ENCODE measurements at regions not wholly inside any gene's neighbourhood (a gene's known extent, or its start where the extent isn't known, plus 50 kb on each side); places are given as distances from the start of the nearest gene placed in this dataset.
"Not testable (repeated sequence)": the region's sequence is repeated elsewhere in the genome, so short reads cannot be mapped to it uniquely, and the experiment has no call there.

DNA sequence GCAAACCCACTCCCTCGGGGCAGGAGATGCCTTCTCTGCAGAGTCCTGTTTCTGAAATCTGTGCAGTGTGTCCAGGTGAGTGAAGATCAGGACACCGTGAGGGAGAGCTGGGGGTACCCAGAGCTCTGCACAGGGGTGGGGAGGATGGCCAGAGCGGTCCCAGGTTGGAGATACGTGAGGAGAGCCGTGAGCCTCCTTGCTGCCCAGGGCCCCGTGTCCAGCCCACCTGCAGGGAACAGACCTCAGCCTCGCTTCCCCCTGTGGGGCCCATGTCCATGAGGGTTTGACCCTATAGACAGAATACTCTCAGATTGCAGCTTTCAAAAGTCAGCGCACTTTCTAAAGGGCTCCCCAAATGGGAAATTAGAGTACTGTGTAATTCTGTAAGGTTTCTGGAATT is 66.5 kb upstream of the EN2 start:
- no peak for DNase-seq (ENCODE audit: low spot score in 2 of 2, unreplicated experiment in 2 of 2)
- no peaks in the 10 kb centered on the region for H3K4me1 Mint-ChIP-seq
- TF ChIP-seq, protein P1, sequence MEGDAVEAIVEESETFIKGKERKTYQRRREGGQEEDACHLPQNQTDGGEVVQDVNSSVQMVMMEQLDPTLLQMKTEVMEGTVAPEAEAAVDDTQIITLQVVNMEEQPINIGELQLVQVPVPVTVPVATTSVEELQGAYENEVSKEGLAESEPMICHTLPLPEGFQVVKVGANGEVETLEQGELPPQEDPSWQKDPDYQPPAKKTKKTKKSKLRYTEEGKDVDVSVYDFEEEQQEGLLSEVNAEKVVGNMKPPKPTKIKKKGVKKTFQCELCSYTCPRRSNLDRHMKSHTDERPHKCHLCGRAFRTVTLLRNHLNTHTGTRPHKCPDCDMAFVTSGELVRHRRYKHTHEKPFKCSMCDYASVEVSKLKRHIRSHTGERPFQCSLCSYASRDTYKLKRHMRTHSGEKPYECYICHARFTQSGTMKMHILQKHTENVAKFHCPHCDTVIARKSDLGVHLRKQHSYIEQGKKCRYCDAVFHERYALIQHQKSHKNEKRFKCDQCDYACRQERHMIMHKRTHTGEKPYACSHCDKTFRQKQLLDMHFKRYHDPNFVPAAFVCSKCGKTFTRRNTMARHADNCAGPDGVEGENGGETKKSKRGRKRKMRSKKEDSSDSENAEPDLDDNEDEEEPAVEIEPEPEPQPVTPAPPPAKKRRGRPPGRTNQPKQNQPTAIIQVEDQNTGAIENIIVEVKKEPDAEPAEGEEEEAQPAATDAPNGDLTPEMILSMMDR (IDR thresholded peaks at IDR 0.05; ENCODE audit: unreplicated experiment), result no peak
- H3K27ac Mint-ChIP-seq, result no peak overlapping the region
- peaks cover 92% of the 10 kb centered on the region for H3K27me3 Mint-ChIP-seq (ENCODE audit: low read depth)
- H3K4me3 Mint-ChIP-seq, result no peak overlapping the region
- H3K9me3 Mint-ChIP-seq, result no peaks in the 10 kb centered on the region
- no peaks in the 10 kb centered on the region for H3K36me3 Mint-ChIP-seq

DNA sequence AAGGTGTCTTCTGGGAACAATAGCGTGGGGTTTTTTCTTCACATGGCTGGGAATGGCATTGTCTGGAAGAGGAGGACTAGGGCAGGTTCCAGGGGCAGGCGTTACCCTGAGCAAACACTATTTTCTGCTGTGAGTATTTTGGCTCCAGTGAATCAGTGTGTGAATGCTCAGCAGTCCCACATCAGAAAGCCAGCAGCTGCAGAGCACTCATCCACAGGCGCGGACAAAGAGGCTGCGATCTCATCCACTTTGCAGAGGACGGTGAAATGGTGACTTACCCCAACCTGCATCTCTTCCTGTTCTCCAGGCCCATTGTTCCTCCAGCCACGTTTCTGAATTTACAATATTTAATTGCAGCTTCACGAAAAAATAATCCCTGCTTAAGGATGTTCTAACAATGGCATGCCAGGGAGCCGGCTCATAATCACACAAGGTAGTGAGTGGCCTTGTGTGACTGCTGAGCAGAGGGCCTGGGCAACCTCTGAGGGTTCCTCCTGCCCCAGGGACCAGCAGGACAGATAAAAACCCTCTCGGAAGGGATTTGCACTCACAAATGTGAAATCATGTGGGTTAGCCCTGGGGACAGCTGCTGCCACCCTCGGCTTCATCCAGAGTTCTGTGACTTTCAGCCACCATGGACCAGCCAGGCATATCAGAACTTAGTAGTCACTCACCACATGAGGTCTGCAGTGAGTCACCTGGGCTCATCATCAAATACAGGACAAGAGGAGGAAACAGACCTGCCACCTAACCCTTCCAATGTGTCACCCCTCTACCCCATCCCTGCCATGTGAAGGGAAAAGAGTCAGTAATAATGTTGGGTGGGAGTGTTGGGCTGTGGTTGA is 65.0 kb upstream of the EN2 start:
- no peak overlapping the region for H3K27ac Mint-ChIP-seq
- H3K36me3 Mint-ChIP-seq, result no peaks in the 10 kb centered on the region
- no peaks in the 10 kb centered on the region for H3K9me3 Mint-ChIP-seq
- peaks cover 90% of the 10 kb centered on the region for H3K27me3 Mint-ChIP-seq (ENCODE audit: low read depth)
- DNase-seq (ENCODE audit: low spot score in 2 of 2, unreplicated experiment in 2 of 2), result no peak
- TF ChIP-seq, protein P1 (IDR thresholded peaks at IDR 0.05; ENCODE audit: unreplicated experiment), result no peak
- no peaks in the 10 kb centered on the region for H3K4me1 Mint-ChIP-seq
- H3K4me3 Mint-ChIP-seq, result no peak overlapping the region

DNA sequence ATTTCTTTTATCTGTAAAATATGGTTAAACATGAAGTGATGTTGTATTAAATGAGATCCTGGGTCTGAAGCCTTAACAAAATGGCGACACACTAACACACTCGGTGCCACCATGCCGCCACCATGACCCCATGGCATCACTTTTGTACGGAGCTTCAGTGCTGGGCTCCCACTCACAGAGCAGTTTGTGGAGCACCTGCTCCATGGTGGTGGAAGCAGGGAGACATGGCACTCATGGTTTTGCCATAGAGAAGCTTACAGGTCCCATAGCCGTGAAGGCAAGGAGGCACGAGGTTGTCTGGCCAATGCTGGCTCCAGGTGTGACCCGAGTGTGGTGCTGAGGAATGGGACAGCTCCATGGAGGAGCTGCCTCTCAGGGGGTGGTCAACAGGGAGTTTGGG is 63.5 kb upstream of the EN2 start:
- Mint-ChIP-seq H3K4me3 (no peak overlapping the region), H3K36me3 (no peaks in the 10 kb centered on the region), H3K4me1 (no peaks in the 10 kb centered on the region), H3K27ac (no peak overlapping the region), H3K27me3 (ENCODE audit: low read depth) (peaks cover 86% of the 10 kb centered on the region), H3K9me3 (no peaks in the 10 kb centered on the region)
- DNase-seq (ENCODE audit: low spot score in 2 of 2, unreplicated experiment in 2 of 2), result no peak
- TF ChIP-seq, protein P1 (IDR thresholded peaks at IDR 0.05; ENCODE audit: unreplicated experiment), result no peak

GRCh38 chr7:155395176-155395797 is 62.6 kb upstream of the EN2 start:
- no peaks in the 10 kb centered on the region for H3K36me3 Mint-ChIP-seq
- TF ChIP-seq, protein P1 (IDR thresholded peaks at IDR 0.05; ENCODE audit: unreplicated experiment), result no peak
- H3K27me3 Mint-ChIP-seq (ENCODE audit: low read depth), result peaks cover 86% of the 10 kb centered on the region
- no peaks in the 10 kb centered on the region for H3K4me1 Mint-ChIP-seq
- no peak overlapping the region for H3K4me3 Mint-ChIP-seq
- no peak for DNase-seq (ENCODE audit: low spot score in 2 of 2, unreplicated experiment in 2 of 2)
- H3K9me3 Mint-ChIP-seq, result no peaks in the 10 kb centered on the region
- no peak overlapping the region for H3K27ac Mint-ChIP-seq

DNA sequence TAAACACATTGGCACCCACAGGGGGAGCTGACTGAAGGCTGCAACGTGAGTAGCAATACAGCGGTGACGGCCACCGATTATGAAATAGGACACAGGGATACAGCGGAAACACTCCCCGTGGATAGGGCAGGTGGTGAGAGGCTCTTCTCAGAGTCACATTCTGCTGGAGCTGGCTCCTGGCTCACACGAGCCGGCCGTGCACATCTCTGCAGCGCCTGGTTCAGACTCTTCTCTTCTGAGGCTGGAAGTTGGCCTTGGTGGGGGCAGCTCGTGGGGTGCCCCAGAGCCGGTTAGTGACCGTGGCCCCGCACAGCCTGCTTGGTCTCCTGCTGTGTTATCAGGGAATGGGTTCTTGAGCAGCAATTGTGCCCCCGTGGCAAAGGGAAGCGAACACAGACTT is 61.3 kb upstream of the EN2 start:
- no peak for DNase-seq (ENCODE audit: low spot score in 2 of 2, unreplicated experiment in 2 of 2)
- no peaks in the 10 kb centered on the region for H3K9me3 Mint-ChIP-seq
- peaks cover 87% of the 10 kb centered on the region for H3K27me3 Mint-ChIP-seq (ENCODE audit: low read depth)
- H3K36me3 Mint-ChIP-seq, result no peaks in the 10 kb centered on the region
- no peak overlapping the region for H3K27ac Mint-ChIP-seq
- TF ChIP-seq, protein P1 (IDR thresholded peaks at IDR 0.05; ENCODE audit: unreplicated experiment), result no peak
- no peaks in the 10 kb centered on the region for H3K4me1 Mint-ChIP-seq
- no peak overlapping the region for H3K4me3 Mint-ChIP-seq

DNA sequence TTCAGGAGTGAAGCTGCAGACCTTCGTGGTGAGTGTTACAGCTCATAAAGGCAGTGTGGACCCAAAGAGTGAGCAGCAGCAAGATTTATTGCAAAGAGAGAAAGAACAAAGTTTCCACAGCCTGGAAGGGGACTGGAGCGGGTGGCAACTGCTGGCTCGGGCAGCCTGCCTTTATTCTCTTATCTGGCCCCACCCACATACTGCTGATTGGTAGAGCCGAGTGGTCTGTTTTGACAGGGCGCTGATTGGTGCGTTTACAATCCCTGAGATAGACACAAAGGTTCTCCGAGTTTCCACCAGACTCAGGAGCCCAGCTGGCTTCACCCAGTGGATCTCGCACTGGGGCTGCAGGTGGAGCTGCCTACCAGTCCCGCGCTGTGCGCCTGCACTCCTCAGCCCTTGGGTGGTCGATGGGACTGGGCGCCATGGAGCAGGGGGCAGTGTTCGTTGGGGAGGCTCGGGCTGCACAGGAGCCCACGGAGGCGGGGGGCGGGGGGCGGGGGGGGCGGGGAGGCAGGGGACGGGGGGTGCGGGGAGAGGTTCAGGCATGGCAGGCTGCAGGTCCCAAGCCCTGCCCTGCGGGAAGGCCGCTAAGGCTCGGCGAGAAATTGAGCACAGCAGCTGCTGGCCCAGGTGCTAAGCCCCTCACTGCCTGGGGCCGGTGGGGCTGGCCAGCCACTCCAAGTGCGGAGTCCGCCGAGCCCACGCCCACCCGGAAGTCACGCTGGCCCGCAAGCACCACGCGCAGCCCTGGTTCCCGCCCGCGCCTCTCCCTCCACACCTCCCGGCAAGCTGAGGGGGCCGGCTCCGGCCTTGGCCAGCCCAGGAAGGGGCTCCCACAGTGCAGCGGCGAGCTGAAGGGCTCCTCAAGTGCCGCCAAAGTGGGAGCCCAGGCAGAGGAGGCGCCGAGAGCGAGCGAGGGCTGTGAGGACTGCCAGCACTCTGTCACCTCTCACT is 59.9 kb upstream of the EN2 start:
- not testable (repeated sequence) for H3K4me3 Mint-ChIP-seq; H3K27ac Mint-ChIP-seq; H3K36me3 Mint-ChIP-seq; DNase-seq (ENCODE audit: low spot score in 2 of 2, unreplicated experiment in 2 of 2); H3K9me3 Mint-ChIP-seq; H3K4me1 Mint-ChIP-seq
- peaks cover 85% of the 10 kb centered on the region for H3K27me3 Mint-ChIP-seq (ENCODE audit: low read depth)

All from mesothelial cell of epicardium (in vitro differentiated cells).